Urothelium cell line (cell line): ENCODE measurements at regions not wholly inside any gene's neighbourhood (a gene's known extent, or its start where the extent isn't known, plus 50 kb on each side); places are given as distances from the start of the nearest gene placed in this dataset.
"Not testable (repeated sequence)": the region's sequence is repeated elsewhere in the genome, so short reads cannot be mapped to it uniquely, and the experiment has no call there.

Experiments
- DNase-seq: peaks from one replicate; pipeline ENCODE4 v3.0.0; 2011; ENCODE audit warnings: low spot score, mixed read lengths
- FAIRE-seq: peaks from 2 replicates; lab custom pipeline; 2011; peaks lifted over from hg19 to GRCh38; lab: Jason Lieb, UNC

DNA sequence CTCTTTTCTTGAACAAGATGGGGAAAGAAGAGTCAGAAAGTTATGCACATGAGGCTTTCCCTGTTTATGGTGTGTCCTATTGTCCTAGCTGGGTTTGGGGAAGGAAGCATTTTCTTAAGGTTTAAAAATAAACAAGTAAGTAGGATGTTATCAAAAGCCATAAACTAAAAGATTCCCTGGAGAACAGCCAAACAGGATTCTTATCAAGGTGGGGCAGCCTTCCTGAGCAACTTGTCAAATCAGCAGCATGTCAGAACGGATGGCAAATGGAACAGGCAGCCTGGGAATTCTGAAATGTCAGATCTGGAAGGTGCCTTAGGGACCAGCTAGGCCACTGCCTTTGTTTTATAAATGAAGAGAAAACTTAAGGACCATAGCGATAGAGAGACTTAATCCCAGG, 152.2 kb upstream of the RGS6 start:
- no peak for FAIRE-seq
- DNase-seq, result no peak

DNA sequence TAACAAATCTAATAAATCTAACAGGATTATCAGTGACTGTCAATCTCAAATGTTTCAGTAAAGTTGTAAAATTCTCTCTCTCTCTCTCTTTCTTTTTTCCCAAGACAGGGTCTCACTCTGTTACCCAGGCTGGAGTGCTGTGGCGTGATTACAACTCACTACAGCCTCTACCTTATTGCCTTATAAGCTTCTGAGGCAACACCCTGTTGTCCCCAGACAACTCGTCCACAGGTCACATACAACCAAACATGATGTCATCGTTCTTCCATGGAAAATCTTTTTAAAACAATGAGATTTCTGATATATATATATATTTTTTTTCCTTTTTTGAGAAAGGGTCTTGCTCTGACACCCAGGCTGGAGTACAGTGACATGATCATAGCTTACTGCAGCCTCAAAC, 151.4 kb upstream of the RGS6 start:
- DNase-seq (no peak), FAIRE-seq (peak; percentile 9)

DNA sequence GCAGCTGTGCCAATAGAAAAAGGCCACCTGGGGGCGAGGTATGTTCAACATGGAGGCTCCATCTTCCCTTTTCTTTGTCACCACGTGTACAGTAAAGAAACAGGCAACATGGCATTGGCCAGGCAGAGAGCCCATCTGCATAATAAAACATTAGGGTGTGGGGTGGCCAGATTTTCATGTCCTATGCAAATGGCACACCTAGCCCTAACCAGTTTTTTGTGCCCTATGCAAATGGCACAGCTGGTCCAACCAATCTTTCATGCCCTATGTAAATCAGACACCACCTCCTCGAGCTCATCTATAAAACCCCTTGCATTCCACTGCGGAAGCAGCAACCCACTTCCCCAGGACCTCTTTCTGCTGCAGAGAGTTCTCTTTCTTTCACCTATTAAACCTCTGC, 149.1 kb upstream of the RGS6 start:
- FAIRE-seq, result no peak
- DNase-seq, result no peak

DNA sequence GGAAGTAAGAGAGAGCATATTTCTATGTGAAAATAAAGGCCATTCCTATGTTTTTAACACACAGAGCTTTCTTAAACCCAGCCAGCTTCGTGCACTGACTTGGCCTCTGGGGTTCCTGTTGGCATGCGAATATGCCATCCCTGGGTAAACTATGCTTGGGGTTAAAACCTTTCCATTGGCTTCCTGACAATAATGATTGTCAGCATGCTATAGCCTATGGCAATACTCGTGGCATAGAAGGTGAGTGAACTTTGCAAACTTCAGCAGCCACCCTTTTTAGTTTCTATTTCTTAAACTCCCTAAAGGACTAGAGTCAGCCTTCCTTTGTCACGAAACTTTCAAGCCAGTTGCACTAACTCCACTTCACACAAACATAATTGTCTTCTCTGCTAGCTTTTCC, 148.4 kb upstream of the RGS6 start:
- FAIRE-seq, result no peak
- no peak for DNase-seq

DNA sequence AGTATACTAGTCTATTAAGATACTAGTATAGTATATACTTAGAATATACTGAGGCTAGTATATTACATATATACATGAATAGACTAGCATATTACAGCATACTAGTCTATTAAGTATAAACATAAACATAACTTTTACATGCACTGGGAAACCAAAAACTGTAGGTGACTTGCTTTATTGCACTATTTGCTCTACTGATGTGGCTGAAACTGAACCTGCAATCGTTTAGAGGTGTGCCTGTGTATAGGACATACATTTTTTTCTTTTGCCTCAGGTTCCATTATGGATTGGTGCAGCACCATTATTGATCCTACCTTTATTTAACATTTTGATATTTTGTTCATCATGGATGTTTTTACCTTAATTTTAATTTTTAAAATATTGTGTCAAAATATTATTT, 143.2 kb upstream of the RGS6 start:
- DNase-seq (no peak), FAIRE-seq (no peak)

DNA sequence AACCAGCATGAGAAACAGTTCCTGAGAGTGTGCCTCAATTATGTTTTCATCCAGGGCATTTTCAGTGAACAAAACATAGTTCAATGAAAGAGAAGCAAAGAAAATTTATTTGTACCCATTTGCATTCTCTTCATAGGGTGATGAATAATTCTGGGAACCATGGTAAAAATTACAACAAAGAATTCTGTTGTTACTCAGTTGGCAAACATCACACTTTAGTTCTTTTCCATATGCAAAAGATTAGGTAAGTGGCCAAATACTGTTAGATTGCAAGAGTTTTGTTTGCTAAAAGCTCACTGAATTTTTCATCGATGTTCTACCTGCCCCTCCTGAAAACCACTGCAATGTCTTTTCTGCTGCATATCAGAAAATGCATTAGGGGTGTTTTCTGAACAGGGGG, 132.4 kb upstream of the RGS6 start:
- no peak for DNase-seq
- FAIRE-seq, result no peak

DNA sequence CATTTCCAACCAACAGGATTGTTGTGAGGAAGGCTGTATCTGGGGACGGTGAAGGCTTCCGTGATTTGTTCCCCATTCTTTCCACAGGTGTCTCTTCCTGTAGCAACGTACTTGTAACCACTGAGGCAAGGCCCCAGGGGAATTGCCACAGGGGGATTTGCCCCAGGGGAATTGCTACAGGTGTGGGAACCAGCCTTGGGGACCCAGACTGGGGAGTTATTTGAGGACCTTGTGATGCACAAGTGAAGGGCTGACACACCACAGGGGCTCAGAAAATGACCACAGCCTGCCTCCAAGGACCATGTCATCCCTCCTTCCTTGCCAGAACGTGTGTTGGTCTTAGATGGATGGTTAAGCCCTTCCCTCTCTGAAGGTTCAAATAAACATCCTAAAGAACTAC, 131.4 kb upstream of the RGS6 start:
- DNase-seq, result no peak
- FAIRE-seq, result peak; percentile 35

DNA sequence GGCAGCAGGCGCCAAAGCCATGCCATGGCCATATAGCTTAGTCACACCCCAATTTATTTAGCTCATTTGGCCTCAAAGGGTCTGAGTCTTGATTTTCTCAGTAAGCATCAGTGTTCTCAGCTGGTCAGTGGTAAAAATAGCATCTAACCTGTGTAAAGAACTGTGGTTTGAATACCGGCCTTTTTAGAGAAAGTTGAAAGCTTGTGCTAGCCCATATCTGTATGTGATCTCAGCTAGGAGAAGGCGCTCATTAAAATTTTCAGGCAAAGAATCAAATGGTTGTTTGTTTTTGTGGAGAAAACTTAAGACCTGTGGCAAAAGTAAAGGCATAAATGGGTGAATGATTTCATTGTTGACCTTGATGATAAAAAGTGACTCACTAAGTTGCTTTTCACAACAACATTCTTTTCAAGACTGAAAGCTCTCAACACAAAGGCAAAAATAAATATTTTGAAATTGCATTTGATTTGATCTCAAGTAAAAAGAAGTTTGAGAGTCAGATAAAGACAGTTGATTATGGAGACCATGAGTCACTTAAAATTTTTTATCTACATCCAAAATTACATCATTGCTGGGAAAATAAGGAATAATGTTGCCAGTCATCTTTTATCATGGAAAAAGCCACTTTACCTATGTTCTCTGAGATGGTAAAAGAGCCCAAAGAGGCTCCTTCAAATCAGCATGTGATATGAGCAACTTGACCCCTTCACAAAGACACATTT, 128.5 kb upstream of the RGS6 start:
- DNase-seq (peak; percentile 67), FAIRE-seq (no peak)

DNA sequence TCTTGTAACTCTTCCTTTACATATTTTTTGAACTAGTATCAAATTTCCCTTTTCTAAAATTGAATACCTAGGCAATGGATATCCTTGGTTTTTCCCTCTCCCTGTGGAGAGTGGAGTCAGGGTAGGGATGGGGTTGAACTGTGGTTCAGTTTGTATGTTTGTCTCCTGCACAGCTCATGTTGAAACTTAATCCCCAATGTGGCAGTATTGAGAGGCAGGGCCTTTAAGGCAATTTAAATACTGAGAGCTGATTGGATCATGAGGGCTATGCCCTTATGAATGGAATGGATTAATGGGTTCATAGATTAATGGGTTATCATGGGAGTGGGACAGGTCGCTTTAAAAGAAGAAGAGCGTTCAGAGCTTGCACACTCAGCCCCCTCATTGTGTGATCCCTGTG, 127.2 kb upstream of the RGS6 start:
- DNase-seq (no peak), FAIRE-seq (no peak)

DNA sequence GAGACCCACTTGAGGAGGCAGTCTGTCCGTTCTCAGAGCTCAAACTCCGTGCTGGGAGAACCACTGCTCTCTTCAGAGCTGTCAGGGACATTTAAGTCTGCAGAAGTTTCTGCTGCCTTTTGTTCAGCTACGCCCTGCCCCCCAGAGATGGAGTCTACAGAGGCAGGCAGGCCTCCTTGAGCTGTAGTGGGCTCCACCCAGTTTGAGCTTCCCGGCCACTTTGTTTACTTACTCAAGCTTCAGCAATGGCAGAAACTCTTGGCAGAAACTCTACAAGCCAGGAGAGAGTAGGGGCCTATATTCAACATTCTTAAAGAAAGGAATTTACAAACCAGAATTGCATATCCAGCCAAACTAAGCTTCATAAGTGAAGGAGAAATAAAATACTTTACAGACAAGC, 125.2 kb upstream of the RGS6 start:
- FAIRE-seq, result peak; percentile 87
- DNase-seq, result not testable (repeated sequence)

DNA sequence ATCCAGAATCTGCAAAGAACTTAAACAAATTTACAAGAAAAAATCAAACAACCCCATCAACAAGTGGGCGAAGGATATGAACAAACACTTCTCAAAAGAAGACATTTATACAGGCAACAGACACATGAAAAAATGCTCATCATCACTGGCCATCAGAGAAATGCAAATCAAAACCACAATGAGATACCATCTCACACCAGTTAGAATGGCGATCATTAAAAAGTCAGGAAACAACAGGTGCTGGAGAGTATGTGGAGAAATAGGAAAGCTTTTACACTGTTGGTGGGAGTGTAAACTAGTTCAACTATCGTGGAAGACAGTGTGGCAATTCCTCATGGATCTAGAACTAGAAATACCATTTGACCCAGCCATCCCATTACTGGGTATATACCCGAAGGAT, 121.4 kb upstream of the RGS6 start:
- FAIRE-seq, DNase-seq: not testable (repeated sequence)

DNA sequence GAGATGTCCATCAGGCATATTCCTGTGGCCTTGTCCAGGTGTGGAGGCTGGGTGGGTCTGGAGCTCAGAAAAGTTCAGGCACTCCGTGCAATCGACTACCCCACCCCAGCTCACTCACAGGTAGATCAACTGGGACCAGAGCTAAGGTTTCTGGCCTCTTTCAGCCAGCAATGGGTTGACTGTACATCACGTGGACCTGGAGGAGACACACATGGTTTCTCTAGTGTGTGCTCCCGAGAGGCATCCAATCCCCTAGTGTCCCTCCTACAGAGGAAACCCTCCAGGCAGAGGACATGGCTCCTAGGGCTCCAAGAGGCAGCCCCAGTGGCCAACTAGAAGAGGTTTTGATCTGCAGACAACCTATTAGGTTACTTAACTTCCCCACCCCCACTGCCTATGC, 119.5 kb upstream of the RGS6 start:
- FAIRE-seq, result no peak
- no peak for DNase-seq

DNA sequence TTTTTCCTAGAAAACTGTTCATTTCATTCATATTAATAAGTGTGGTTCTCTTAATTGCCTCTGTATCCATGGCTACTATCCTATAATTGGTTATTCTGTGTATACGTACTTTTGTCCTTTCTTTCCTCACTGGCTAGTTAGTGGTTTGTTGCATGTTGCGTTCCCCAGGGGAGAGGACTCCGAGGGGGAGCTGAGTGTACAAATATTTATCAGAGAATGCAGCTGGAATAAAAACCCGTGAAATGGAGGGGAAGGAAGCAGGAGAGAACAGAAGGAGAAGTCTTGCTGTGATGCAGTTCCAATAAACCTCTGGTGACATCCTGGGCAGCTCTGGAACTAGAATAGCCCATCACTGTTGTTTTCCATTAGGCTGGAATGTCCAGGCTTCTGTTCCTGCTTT, 117.1 kb upstream of the RGS6 start:
- FAIRE-seq (no peak), DNase-seq (no peak)

DNA sequence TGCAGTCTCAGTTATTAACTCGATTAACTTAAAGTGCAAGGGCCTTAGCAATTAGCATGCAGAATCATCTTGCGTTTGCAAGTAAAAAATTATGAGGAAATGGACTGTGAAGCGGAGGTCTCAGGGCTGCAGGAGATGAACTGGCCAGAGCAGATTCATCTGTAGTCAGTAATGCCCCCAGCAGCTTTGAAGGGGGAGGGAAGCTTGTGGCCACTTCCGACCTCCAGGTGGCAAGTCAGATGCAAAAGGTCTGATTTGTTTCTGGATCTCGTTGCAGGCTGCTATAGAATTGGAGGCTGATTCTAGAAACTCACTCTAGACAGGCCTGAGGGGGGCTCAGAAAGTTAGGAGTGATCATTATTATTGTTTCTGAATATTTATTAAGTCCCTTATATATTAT, 107.4 kb upstream of the RGS6 start:
- DNase-seq (no peak), FAIRE-seq (no peak)

DNA sequence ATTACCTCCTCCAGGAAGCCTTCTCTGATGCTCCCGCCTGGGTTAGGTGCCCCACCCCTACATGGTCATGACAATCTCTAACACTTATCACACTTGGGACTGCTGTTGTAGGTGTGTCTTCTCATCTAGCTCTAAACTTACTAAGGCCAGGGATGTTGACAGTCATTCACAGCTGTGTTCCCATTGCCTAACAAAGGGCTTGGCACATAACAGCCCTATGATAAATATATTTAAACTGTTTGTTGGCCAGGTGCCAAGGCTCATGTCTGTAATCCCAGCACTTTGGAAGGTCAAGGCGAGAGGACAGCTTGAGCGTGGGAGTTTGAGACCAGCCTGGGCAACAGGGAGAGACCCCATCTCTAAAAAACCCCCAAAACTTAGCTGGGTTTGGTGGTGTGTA, 98.8 kb upstream of the RGS6 start:
- FAIRE-seq (peak; percentile 30), DNase-seq (no peak)

DNA sequence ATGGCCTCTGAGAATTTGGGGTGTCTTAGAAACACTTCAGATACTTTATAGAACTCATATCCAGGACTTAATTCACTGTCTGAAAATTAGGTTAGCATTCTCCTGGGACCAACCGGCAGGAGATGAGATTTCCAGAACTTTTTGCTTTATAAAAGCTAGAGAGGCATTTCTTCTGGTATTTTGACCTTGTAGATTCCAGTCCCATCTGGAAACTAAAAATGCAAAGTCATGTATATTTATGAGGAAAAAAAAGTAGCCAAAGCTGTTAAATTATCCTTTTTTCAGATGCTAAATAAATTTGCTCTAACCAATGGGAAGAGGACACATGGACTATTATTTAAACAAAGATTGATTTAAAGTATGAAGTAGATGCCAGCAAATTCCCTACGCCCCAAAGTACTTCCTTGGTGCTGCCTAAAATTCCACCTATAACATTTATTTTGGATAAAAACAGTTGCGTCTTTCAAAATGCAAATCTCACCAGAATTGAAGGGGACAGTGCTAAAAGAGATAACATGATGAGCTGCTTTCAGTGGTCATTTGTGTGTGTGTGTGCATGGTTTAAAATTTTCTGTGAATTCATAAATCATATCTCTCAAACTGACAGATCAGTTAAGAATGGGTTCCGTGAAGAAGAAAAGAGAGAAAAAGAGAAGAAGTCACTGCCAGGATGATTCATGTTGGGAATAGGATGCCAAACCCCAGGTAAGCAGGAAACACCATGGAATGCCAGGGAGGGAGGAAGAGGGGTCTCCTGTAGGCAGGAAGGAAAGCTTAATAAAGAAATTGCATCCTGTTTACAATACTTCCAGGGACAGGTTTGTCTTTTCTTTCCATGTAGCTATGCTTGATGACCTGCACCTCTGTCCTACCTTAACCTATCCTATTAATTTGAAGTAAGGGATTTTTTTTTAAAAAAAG, 97.7 kb upstream of the RGS6 start:
- peak; percentile 55 for FAIRE-seq

DNA sequence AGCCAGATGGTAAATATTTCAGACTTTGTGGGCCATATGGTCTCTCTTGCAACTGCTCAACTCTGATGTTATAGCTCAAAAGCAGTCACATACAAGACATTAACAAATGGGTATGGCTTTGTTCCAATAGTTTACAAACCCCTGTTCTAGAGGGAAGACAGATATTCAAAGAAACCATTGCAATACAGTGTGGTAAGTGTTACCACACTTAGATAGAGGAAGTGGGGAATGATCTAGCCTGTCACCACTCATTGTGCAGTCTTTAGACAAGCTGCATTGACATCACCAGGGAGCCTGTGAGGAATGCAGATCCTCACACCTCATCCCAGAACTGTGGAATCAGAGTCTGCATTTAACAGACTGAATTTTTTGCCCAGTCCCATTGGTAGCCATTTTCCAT, 80.0 kb upstream of the RGS6 start:
- DNase-seq, result no peak
- no peak for FAIRE-seq

More for the DNA sequence above, 97.7 kb upstream of the RGS6 start:
- DNase-seq, result no peak

DNA sequence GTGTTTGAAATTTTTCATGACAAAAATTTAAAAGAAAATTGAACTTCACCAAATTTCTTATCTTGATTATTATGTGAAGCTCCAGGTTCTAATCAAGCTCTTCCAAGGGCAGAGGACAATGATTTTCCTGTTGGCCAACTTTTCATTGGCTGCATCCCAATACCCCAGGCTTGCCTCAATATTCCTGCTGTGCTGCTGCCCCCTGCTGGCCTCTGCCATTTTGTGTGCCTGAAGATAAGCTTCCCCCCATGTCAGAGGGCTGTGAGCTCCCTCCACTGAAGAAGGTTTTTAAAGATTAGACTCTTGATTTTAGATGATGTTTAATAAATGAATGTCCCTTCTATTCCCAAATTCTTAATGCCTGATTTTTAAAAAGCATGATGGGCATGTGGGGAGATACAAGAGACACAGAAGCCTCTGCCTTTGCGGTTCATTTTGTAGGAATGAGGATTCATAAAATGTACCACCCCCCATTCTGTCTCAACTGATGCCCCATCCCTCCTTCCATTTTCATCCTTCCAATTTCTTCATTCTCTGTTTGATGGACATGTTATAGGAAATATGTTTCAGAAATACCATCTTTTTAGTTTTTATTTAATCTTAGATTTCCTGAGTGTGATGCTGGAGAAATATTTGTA, 76.7 kb upstream of the RGS6 start:
- FAIRE-seq (peak; percentile 95), DNase-seq (peak; percentile 74)

DNA sequence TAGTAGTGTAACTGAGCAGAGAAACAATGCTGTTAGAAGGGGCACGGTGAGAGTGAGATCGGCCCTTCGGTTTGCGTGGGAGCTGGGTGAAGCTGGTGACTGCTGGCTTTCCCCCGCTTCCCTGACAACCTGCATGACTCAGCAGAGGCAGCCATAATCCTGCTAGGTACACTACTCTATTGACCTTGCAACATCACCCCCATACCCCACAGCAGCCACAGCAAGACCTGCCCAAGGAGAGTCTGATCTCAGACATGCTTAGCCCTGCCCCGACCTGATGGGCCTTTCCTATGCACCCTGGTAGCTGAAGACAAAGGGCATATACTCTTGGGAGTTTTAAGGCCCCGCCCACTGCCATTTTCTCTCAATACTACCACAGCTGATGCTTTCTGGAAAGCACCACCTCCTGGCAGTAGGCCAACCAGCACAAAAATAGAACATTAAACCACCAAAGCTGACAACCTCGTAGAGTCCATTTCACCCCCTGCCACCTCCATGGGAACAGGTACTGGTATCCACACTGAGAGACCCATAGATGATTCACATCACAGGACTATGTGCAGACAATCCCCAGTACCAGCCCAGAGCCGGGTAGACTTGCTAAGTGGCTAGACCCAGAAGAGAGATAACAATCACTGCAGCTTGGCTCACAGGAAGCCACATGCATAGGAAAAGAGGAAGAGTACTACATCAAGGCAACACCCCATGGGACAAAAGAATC, 75.9 kb upstream of the RGS6 start:
- FAIRE-seq (peak; percentile 46), DNase-seq (no peak)

DNA sequence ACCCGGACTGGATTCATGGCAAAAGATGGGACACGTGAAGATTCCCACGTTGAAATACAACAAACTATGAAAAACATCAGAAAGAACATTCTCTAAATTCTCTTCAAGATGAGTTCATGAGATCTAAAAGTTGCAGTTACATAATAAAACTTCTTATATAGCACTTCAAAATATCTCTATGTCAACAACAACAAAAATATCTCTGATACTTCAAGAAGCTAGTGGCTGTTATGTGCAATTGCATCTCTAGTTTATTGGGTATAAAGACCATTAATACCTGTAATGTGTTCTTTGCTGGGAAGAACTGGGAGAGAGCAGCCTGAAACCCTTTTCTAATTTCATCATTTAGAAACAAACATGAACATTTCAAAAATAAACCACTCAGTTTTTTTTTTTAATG, 69.2 kb upstream of the RGS6 start:
- DNase-seq, result no peak
- no peak for FAIRE-seq

DNA sequence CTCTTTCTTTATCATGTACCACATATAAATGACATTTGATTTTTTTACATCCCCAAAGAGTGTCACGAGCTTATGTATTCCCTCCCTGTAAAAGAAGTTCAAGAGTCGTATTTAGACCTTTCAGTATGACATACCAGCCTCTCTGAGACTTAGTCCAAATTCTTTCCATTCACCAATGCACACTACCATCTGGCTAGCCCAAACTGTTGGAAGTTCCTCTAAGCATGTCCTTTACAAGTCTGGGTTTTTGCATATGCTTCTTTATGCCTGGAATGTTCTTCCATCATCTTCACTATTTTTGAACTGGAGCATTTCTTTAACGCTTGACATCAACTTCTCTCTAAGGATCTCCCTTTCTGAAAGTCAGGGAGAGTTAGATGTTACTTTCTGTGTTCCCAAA, 68.5 kb upstream of the RGS6 start:
- no peak for DNase-seq
- FAIRE-seq, result no peak
